ENCODE measurements at regions not wholly inside any gene's neighbourhood (a gene's known extent, or its start where the extent isn't known, plus 50 kb on each side); places are given as distances from the start of the nearest gene placed in this dataset.

DNA sequence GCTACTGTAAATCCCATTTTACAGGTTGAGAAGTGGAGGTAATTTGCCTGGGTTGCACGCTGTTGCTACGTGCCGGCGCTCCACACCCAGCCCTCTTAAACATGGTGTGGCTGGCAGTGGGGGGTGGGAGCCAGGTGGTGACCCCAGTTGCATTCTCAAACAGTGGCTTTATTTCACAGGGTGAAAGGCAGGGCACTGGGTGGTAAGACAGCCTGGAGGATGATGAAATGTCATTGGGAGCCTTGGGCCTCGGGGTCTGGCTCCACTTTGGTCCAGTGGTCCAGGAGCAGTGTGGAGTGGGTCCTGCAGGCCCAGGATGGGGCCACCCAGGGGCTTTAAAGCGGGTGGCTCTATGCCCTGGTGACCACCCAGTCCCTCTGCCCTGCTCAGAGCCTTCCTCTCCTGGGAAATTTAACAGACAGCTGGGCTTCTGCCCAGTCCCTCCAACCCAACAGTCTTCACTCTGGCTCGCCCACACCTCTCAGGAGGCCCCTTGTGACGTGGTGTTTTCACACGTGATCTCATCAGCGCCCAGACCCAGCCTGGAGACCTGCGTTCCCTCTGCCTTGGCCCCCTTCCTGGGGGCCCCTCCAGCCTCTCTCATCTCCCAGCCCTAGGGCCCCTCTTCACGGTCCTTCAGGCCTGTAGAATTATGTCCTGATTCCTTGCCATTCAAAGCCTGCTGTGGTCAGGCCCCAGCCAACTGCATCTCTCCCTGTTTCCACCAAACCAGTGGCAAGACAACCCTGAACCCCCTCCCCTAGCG, 92.5 kb downstream of the INHBB start:
- in situ Hi-C loops (cut with HindIII; ENCODE audit: low pct_unique_long_range_greater_than_20kb, low sequenced_read_pairs), result no loop called here
- TF ChIP-seq JUND (IDR thresholded peaks at IDR 0.05; ENCODE audit: low read depth), result no peak
- DNase-seq (ENCODE audit: low read depth in 1 of 2, low spot score in 1 of 2), result no peak

DNA sequence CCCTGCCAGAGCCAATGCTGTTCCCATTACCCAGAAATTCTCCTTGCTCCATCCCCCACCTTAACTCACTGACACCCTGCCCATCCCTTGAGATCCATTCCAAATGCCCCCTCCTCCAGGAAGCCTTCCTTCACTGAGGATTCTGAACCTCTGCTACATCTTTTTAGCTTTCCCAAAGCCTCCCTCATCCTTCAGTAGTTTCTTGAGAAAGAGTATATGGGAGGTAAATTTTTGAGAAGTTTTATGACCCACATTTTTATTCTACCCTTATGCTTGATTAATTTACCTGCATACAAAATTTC, 93.1 kb downstream of the INHBB start:
- in situ Hi-C loops (cut with HindIII; ENCODE audit: low pct_unique_long_range_greater_than_20kb, low sequenced_read_pairs), result no loop called here
- TF ChIP-seq JUND (IDR thresholded peaks at IDR 0.05; ENCODE audit: low read depth), result no peak
- no peak for DNase-seq (ENCODE audit: low read depth in 1 of 2, low spot score in 1 of 2)

DNA sequence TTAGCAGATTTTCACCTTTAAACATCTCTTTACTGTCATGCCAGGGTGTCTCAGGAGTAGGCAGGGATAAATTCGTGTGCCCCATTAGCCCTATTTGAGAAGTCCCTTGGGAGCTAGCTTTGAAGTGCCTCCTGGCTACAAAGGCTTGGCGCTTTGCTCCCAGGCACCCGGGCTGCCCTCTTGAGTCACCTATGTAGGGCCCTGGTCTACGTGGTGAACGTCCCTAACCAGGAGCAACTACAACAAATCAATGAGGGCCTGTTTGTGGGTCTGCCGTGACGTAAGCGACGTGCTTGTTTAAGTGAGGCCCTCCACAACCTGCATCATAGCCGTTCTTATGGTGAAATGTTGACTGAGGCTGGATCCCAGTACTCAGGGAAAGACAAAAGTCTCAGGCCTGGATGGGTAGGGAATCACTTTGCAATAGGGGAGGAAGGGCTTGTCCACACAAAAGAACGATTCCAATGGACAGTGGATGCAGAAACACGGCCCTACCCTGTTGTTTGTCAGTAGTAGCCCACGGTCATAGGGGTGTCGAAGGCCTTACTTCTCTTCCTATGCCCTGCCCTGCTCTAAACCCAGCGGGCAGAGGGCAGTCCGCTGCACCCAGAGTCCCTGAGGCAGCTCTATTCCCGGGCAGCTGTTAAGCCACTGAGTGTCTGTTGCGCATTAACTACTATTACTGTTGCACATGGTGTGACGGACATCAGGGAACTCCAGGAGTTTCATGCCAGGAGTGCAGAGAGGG, 93.9 kb downstream of the INHBB start:
- DNase-seq (ENCODE audit: low read depth in 1 of 2, low spot score in 1 of 2), result no peak
- in situ Hi-C loops (cut with HindIII; ENCODE audit: low pct_unique_long_range_greater_than_20kb, low sequenced_read_pairs), result no loop called here
- no peak for TF ChIP-seq JUND (IDR thresholded peaks at IDR 0.05; ENCODE audit: low read depth)

DNA sequence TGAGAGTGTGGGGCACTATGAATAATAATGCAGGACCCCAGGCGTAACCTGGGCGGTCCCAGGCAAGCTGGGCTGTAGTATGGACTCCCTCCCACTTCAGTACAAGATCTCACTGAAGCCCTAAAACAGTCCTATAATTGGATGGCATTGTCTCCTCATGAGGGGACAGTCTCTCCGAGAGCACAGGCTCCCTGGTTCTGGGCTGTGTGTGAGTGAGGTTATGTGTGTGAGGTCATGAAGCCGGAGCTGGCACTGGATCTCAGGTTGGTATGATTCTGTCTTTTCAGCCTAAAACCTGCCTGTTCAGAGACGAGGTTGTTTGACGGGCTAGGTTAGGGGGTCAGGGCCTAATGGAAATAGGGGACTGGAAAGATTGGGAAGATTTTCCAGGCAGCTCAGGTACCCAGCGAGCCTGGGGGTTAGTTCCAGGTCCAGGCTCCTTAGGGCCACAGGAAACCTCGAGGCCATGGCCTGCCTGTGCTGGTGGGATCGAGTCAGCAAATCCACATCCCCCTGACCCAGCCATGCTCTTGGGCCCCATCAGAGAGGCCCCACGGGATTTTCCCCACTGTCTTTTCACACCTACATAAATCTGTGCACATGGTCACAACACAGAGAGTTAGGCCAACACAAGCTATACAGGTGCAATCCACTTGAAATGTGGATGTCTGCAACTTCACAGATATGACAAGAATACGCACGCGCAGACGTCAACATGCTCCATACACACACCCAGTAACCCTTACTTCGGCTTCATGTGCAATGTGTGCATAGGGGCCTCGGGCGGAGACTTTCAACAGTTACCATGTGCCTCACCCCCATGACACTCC, 94.8 kb downstream of the INHBB start:
- in situ Hi-C loops (cut with HindIII; ENCODE audit: low pct_unique_long_range_greater_than_20kb, low sequenced_read_pairs), result no loop called here
- DNase-seq (ENCODE audit: low read depth in 1 of 2, low spot score in 1 of 2), result no peak
- TF ChIP-seq JUND (IDR thresholded peaks at IDR 0.05; ENCODE audit: low read depth), result no peak

DNA sequence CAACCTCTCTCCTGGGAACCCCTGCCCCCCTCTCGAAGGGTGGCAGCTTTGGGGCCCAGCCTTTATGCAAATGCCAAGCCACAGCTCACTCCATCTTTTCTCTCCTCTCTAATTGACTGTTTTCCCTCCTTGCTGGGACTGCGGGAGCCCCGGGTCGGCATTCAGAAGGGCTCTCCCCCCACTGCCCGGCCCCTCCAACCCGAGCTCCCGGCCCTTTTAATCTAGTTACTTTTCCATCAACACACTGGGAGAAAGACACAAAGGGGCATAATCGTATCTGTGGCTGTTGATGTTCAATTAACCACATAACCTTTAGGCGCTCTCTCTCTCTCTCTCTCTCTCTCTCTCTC, 95.4 kb downstream of the INHBB start:
- no peak for DNase-seq (ENCODE audit: low read depth in 1 of 2, low spot score in 1 of 2)
- no peak for TF ChIP-seq JUND (IDR thresholded peaks at IDR 0.05; ENCODE audit: low read depth)
- in situ Hi-C loops (cut with HindIII; ENCODE audit: low pct_unique_long_range_greater_than_20kb, low sequenced_read_pairs), result no loop called here

DNA sequence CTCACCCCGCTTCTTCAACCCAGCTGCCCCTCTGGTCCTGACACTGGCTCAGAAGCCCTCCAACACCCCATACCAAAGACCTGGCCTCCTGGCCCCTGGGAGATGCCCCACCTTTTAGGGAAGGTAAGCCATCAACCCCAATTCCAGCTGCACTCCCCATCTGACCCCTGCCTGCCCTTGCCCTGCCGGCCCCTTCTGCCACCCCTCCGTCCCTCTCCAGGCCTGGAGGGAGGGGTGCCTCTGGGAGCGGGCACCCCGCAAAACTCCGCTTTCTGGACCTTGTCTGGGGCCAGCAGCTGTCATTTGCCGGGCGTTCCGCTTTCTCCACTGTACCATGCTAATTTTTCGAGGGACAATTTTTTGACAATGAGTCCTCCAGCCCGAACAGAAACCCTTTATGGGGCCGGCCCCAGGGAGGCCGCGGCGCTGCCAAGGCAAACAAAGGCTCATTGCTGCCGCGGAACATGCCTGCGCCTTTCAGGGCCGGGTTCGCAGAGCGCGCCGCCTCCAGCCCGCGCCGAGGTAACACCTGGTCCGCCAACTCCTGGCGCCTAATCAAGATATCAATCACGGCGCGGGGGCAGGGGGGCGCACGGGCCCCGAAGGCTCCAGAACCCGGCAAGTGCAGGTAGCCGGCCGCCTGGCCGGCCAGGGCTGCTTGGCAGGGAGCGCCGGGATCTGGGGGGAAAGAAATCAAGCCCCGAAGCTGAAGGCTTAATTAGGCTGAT, 96.0 kb downstream of the INHBB start:
- peak; percentile 71 to 84 for DNase-seq (ENCODE audit: low read depth in 1 of 2, low spot score in 1 of 2)
- TF ChIP-seq JUND (IDR thresholded peaks at IDR 0.05; ENCODE audit: low read depth), result no peak
- in situ Hi-C loops (cut with HindIII; ENCODE audit: low pct_unique_long_range_greater_than_20kb, low sequenced_read_pairs), result no loop called here

DNA sequence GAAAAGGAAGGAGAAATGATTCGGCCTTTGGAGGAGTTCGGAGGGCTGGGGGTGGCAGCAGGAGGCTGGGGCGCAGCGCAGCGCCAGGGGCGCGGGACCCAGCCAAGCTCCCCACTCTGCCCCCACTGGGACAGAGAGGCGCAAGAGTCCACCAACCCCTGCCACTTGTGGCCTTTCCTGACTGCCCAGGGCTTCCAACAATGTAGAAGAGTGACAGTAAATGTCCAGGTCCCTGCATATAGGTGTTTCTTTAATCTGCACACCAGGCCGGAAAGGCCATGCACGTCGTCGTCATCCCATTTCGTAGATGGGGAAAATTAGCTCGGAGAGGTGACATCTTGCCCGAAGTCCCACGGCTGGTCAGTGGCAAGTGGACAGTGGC, 96.6 kb downstream of the INHBB start:
- no peak for DNase-seq (ENCODE audit: low read depth in 1 of 2, low spot score in 1 of 2)
- no peak for TF ChIP-seq JUND (IDR thresholded peaks at IDR 0.05; ENCODE audit: low read depth)
- in situ Hi-C loops (cut with HindIII; ENCODE audit: low pct_unique_long_range_greater_than_20kb, low sequenced_read_pairs), result no loop called here

DNA sequence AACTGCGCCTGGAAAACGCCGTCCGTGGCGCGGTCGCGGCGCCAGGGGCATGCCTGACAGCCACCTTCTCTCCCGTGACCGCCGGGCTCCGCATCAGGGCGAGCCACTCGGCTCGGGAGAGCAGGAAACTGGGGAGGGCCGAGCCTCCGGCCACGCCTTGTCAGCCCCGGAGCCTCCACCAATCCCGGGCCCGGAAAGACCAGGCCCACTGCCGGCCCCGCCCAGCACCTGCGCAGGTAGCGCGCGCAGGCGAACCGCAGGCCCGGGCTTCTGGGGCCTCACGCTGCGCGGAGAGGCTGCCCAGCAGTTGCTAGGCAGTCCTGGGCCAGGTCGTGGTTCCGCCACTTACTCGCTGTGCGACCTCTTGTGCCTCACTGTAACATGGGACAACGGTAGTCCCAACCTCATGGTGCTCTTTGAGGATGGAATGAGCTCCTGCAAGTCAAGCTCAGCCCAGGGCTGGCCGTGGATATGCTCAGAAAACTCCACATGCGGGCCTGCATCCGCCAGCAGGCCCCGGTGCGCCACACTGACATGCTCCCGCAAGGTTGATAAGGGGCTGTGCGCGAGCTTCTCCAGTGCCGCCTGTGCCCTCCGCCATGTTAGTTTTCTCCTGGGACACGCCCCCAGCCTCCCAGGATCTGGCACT, 97.1 kb downstream of the INHBB start:
- in situ Hi-C loops (cut with HindIII; ENCODE audit: low pct_unique_long_range_greater_than_20kb, low sequenced_read_pairs), result no loop called here
- no peak for TF ChIP-seq JUND (IDR thresholded peaks at IDR 0.05; ENCODE audit: low read depth)
- no peak for DNase-seq (ENCODE audit: low read depth in 1 of 2, low spot score in 1 of 2)

DNA sequence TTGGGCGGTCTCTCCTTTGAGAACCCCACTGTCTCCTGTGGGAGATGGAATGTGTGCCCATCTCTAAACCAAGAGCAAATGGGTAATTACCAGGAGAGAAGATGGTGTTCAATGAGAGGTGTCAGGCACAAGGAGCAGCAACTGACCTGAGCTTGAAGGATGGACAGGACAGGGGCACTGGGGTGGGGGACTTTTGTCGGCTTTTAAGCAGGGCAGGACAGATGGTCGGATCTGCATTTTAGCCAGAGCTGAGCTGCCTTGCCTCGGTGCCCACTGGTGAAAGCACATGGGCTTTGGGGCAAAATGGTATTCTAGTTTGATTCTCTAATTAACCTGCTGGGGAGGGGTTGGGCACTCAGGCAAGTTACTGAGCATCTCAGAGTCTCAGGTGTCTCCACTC, 98.0 kb downstream of the INHBB start:
- TF ChIP-seq JUND (IDR thresholded peaks at IDR 0.05; ENCODE audit: low read depth), result no peak
- DNase-seq (ENCODE audit: low read depth in 1 of 2, low spot score in 1 of 2), result no peak
- in situ Hi-C loops (cut with HindIII; ENCODE audit: low pct_unique_long_range_greater_than_20kb, low sequenced_read_pairs), result no loop called here

DNA sequence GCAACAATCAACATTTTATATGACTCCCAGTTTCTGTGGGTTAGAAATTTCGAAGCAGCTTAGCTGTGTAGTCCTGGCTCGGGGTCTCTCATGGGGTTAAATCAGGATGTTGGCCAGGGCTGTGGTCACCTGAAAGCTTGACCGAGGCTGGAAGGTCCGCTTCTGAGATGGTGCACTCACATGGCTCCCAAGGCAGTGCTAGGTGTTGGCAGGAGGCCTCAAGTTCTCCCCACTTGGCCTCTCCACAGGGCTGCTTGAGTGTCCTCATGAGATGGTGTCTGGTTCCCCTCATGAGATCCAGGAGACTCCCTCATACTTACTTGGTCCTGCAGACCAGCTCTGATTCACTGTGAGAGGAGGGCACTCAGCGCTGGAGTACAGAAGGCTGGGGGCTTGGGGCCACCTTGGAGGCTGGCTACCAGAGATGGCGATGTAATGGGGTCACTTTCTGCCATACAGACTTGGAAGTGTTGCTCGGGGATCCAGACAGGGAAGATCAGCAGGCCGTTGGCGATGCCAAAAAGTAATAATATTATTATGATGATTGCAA, 98.8 kb downstream of the INHBB start:
- DNase-seq (ENCODE audit: low read depth in 1 of 2, low spot score in 1 of 2), result no peak
- in situ Hi-C loops (cut with HindIII; ENCODE audit: low pct_unique_long_range_greater_than_20kb, low sequenced_read_pairs), result no loop called here
- no peak for TF ChIP-seq JUND (IDR thresholded peaks at IDR 0.05; ENCODE audit: low read depth)

DNA sequence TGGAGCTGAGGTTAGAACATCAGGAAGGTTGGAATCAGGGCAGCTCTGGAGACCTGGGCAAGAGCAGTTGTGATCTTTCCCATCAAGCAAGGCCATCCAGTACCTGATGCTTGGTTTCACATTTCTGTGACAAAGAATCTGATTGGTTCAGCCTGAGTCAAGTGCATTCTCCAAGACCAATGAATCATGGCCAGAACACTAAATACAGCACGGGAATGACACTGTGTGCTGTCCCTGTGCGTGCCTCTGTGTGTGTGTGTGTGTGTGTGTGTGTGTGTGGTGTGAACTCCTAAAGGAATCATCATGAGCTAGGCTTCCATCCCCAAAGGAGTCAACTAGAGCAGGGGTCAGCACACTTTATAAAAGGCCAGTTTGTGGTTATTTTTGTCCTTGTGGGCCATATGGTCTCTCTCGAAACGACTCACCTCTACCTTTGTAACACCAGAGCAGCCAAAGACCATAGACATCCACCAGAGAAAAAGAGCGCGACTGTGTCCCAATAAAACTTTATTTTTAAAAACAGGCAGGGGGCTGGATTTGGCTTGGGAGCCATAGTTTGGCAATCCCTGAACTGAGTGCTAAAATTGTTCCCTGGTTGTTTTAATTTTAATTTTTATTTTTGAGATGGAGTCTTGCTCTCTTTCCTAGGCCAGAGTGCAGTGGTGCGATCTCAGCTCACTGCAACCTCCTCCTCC, 99.7 kb downstream of the INHBB start:
- peak in 1 of 2 experiments; percentile 76 for DNase-seq (ENCODE audit: low read depth in 1 of 2, low spot score in 1 of 2)
- no peak for TF ChIP-seq JUND (IDR thresholded peaks at IDR 0.05; ENCODE audit: low read depth)
- in situ Hi-C loops (cut with HindIII; ENCODE audit: low pct_unique_long_range_greater_than_20kb, low sequenced_read_pairs), result no loop called here
